Cardiac fibroblast (primary cell): ENCODE measurements at regions not wholly inside any gene's neighbourhood (a gene's known extent, or its start where the extent isn't known, plus 50 kb on each side); places are given as distances from the start of the nearest gene placed in this dataset.

Experiments used
- DNase-seq, 2 donors: peaks; one replicate each; pipeline versions ENCODE4 v3.0.0 to v3.0.0-alpha.2; 2010; ENCODE audit warnings: low read depth in 2 of 2
- H3K4me3 ChIP-seq, 2 donors: replicated peaks in 1 of 2; 1 replicate in 1 of 2; 2 replicates in 1 of 2; pipeline ENCODE4 v1.5.1; 2011; ENCODE audit warnings: low read depth in 2 of 2, low read length in 2 of 2, mild to moderate bottlenecking in 2 of 2, moderate library complexity in 1 of 2
- CTCF ChIP-seq: IDR thresholded peaks from one replicate; pipeline ENCODE4 v1.5.1; 2011; ENCODE audit warnings: low read depth, mild to moderate bottlenecking, low read length, inconsistent platforms

DNA sequence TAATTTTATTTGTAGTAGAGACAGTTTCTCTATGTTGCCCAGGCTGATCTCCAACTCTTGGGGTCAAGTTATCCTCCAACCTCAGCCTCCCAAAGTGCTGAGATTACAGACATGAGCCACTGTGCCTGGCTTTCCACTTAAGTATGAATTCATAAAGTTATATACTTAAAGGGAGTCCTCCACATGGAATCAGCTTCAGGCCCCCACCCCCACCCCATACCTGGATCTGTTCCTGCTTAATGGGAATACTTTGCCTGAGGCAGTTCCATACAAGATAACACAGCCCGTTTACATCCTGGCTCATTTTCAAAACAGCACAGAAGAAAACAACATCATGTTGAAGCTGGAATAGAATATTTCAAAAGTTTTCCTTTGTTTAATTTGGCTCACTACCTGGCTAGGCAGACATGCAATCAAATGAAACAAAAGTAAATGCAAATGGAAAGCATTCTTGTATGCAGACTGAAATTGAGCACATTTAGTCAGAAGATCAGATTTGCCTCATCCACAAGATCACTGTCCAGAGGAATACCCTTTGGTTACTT, 82.4 kb downstream of the FAT3 start:
- peak; percentile 3 to 32 for DNase-seq
- no peak for TF ChIP-seq CTCF
- H3K4me3 ChIP-seq, result no peak overlapping the region

GRCh38 chr11:92308366-92308765, 83.7 kb downstream of the FAT3 start:
- no peak for DNase-seq
- TF ChIP-seq CTCF, result no peak
- no peak overlapping the region for H3K4me3 ChIP-seq

DNA sequence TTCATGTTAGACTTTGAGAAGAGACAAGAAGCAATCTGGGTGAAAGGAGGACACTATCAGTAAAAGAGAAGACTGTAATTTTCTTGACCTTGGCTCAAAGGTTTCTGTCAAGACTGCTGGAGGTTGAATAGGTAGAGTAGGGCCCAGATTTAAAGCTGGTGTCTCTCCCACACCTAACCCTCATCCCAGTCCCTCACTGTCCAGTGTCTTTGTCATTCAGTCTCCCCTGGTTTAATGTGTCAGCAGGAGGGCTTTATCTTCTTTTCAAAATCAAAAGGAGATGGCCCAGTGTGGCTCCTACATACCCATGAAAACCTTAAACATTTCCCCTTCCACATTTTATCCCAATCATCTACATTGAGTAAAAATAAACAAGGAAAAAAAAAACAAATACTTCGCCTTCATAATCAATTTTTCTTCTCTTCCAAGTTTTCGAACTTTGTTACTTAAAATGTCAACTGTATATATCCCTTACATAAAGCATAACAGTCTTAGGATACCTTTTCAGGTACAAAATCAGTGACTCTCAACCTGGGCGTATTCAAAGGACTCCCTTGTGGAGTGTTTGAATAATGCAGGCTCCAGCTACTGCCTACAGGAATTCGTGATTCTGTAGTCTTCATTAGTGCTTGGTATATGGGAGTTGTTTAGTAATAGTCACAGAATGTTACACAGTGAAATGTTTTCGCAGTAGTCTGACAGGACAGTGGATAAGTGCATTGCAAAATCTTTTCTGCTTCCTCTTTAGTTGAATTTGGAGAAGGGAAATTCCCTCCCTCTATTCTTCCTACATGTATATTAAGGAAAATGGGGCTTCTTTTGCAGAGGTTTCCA, 87.2 kb downstream of the FAT3 start:
- no peak overlapping the region for H3K4me3 ChIP-seq
- peak; percentile 29 for TF ChIP-seq CTCF
- peak; percentile 42 to 69 for DNase-seq

GRCh38 chr11:92313784-92314183, 89.2 kb downstream of the FAT3 start:
- no peak overlapping the region for H3K4me3 ChIP-seq
- no peak for TF ChIP-seq CTCF
- no peak for DNase-seq

GRCh38 chr11:92314499-92314898, 89.9 kb downstream of the FAT3 start:
- DNase-seq, result peak; percentile 46
- no peak for TF ChIP-seq CTCF
- no peak overlapping the region for H3K4me3 ChIP-seq

GRCh38 chr11:92316106-92316809, 91.6 kb downstream of the FAT3 start:
- TF ChIP-seq CTCF, result no peak
- no peak overlapping the region for H3K4me3 ChIP-seq
- DNase-seq, result no peak
